Stimulated activated memory B cell treated with anti-CD40 and anti-IgM and Interleukin-4, amounts not matched to agents 10 μg/mL and 1 μg/mL and 100 μg/mL, for 72 hours (primary cell): ENCODE measurements at regions not wholly inside any gene's neighbourhood (a gene's known extent, or its start where the extent isn't known, plus 50 kb on each side); places are given as distances from the start of the nearest gene placed in this dataset.

Experiments used
- ATAC-seq: fragments of 150-1000 bp; cut with Tn5 transposase; 2 replicates; pipeline ENCODE4 v1.10.0; 2021
- H3K27ac Mint-ChIP-seq: one replicate; pipeline ENCODE4 v1.8.0; 2022; ENCODE audit warnings: mild to moderate bottlenecking, mixed read lengths
- H3K27me3 Mint-ChIP-seq: one replicate; pipeline ENCODE4 v1.8.0; 2022; ENCODE audit warnings: mixed read lengths
- H3K36me3 Mint-ChIP-seq: one replicate; pipeline ENCODE4 v1.8.0; 2022; ENCODE audit warnings: mixed read lengths
- H3K4me1 Mint-ChIP-seq: one replicate; pipeline ENCODE4 v1.8.0; 2022; ENCODE audit warnings: mixed read lengths
- H3K4me3 Mint-ChIP-seq: one replicate; pipeline ENCODE4 v1.8.0; 2022; ENCODE audit warnings: mild to moderate bottlenecking, moderate library complexity, mixed read lengths
- H3K9me3 Mint-ChIP-seq: one replicate; pipeline ENCODE4 v1.8.0; 2022; ENCODE audit warnings: mixed read lengths

DNA sequence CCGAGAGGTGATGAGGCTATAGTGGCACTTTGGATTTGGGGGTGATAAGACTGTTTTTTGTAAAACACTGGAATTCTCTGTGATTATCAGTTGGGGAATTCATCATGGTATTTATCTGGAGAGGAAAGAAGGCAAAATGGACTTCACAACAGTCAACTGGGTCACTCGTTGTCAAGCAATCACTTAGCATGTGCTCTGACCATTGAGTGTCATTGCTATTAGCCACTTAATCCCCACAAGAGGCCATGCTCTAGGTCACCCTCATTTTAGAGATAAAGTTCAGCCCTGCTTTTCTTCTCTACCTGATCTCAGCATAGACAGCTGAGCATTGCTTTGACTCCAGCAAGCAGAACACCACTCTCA is 160.1 kb upstream of the PITX1 start:
- no peak overlapping the region for H3K27ac Mint-ChIP-seq
- H3K27me3 Mint-ChIP-seq: peaks cover 36% of the 10 kb centered on the region

DNA sequence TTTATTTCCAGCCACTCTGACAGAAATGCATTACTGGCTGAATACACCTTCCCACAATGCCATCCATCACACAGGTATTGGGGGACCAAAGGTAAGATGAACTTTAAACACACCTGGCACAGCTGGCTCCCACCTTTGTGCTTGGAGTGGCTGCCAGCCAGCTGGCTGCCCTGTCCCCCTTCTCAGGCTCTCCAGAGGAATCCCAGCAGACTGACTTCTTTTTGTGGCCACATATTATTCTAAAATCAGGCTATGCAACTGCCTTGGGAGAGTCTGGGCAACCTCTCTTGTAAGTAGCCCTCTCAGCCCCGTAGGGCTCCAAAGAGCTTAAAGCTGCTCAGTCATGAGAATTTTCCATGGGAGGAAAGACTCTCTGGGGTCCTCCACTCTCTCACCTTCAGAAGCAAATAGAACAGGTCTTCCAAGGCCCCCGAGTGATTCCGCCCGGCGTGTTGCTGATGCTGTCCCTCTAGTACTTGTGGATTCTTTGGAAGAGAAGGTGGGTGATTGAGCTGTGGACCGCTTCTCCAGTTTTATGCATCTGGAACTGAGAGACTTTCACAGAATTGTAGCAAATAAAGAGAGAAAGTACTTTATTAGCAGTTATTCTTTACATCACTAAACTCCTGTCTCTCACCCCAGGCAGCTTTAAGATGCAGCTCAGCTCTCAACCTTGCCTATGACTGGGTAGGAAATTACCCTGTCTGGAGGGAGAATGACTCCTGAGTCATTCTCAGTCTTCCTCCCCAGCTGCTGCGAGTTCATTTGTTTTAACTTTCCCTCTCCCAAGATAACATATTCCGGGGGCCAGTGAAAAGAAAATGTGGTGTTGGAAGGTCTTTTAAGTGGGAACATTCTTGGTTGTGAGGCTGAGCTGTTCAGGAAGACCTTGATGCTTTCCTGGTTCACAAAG is 159.4 kb upstream of the PITX1 start:
- Mint-ChIP-seq H3K27me3 (peaks cover 36% of the 10 kb centered on the region), H3K36me3 (no peaks in the 10 kb centered on the region), H3K4me1 (peaks cover 11% of the 10 kb centered on the region), H3K27ac (no peak overlapping the region), H3K9me3 (peaks cover 14% of the 10 kb centered on the region), H3K4me3 (no peak overlapping the region)
- ATAC-seq: no peak

More for the DNA sequence above, 160.1 kb upstream of the PITX1 start:
- peaks cover 11% of the 10 kb centered on the region for H3K4me1 Mint-ChIP-seq
- no peak overlapping the region for H3K4me3 Mint-ChIP-seq
- ATAC-seq: no peak
- H3K36me3 Mint-ChIP-seq: no peaks in the 10 kb centered on the region
- peaks cover 17% of the 10 kb centered on the region for H3K9me3 Mint-ChIP-seq

DNA sequence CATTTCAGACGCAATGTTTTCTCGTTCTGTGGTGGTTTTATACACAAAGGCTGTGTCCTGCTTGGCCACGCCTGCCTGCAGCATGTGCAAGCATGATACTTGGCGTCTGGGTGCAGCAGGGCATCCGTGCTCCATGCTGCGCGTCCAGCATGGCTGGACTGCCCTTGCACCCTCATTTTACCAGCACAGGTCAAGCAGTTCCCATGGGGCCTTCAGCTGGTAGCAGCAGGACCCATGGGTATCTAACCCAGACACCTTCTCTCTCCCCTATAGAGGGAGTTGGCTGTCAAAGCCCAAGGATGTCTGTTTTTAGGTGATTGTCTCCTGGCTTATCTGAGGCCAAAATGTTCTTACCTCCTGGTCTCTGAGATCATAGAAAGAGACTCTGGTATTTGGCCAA is 158.3 kb upstream of the PITX1 start:
- peaks cover 12% of the 10 kb centered on the region for H3K9me3 Mint-ChIP-seq
- H3K4me1 Mint-ChIP-seq: peaks cover 11% of the 10 kb centered on the region
- peaks cover 36% of the 10 kb centered on the region for H3K27me3 Mint-ChIP-seq
- H3K27ac Mint-ChIP-seq: no peak overlapping the region
- H3K36me3 Mint-ChIP-seq: no peaks in the 10 kb centered on the region
- ATAC-seq: no peak
- H3K4me3 Mint-ChIP-seq: no peak overlapping the region

DNA sequence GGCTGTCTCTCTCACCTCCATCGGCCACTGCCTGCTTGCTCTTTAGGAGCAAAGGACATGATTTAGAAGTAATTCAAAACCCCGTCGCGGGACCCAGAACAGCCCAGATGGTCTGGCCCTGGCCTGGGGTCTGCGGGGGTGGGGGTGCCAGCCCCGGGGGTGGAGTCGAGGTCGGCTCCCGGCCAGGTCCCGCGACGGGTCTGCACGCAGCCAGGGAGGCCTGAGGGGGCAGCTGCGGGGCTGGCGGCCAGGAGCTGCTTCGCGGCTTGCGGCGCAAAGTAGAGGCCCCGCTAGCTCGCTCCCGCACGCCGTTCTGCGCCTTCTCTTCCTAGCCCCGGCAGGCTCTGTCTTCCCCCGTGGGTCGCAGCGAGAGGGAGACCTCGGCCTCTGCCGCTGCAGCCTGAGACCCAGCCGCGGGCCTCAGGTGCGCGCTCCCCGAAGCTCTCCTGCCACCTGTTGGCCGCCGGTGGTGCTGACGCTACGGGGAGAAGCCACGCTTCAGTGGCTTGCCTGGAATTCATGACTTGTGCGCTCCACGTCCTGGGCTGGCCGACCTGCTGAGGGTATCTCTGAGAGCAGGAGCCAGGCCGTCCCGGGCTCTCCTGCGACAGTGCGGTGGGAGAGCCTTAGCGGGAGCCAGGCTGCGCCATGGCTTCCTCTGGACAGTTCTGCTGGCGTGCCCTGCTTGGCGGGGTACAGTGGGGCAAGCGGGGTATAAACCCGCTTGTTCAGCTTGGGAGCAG is 157.2 kb upstream of the PITX1 start:
- peak; percentile 90 for ATAC-seq
- no peaks in the 10 kb centered on the region for H3K36me3 Mint-ChIP-seq
- peaks cover 3% of the 10 kb centered on the region for H3K9me3 Mint-ChIP-seq
- peaks cover 11% of the 10 kb centered on the region for H3K4me1 Mint-ChIP-seq
- peak overlapping the region; percentile 48 for H3K27ac Mint-ChIP-seq
- H3K27me3 Mint-ChIP-seq: peaks cover 36% of the 10 kb centered on the region
- H3K4me3 Mint-ChIP-seq: peak overlapping the region; percentile 82

DNA sequence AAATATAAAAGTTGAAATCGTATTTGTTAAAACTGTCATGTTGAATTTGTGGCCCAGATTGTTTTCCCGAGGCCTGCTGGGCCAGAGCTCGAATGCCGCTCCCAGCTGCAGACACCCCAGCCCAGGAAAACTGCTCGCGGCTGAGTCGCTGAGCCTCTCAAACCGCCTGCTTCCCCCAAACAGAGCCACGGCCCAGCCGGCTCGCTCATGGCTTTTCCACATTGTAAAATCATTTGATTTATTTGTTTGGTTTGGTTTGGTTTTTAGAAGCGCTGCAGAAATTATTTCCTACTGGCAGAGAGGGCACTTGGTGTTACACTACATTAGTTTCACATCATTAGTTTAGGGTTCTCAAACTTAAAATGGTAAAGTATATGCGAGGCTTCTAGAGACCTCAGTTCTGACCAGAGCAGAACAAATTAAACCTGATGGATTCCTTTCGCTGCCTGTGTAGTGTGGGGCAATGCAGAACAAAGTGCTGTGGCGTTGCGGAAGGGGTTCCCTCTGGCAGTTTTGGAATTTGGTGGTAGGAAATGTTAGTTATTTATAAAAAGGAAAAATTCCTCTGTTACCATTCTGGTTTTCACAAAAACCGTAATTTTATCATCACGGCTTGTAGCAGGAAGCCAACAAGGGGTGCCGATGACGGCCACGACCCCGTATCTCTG is 156.5 kb upstream of the PITX1 start:
- Mint-ChIP-seq H3K4me1 (peaks cover 11% of the 10 kb centered on the region), H3K36me3 (no peaks in the 10 kb centered on the region), H3K9me3 (no peaks in the 10 kb centered on the region), H3K4me3 (peak overlapping the region; percentile 82), H3K27ac (no peak overlapping the region), H3K27me3 (peaks cover 36% of the 10 kb centered on the region)
- ATAC-seq: no peak

DNA sequence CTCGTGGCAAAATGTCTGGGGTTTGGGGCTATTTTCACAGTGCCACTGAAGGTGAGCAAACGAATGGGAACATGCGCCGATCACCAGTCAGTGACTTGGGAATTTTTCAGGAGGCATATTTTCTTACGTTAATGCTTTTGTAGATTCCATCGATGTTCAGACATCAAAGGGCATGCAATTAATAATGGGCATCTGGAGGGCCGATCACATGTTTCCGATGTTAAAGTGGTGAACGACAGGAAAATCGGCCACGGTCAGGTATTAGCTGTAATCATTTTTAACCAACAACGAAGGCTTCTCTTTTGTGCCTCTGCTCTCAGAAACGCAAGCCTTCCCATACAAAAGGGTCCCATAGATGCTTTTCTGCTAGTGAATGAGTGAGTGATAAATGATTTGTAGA is 155.0 kb upstream of the PITX1 start:
- no peak overlapping the region for H3K27ac Mint-ChIP-seq
- no peaks in the 10 kb centered on the region for H3K36me3 Mint-ChIP-seq
- H3K4me3 Mint-ChIP-seq: no peak overlapping the region
- peaks cover 33% of the 10 kb centered on the region for H3K27me3 Mint-ChIP-seq
- H3K4me1 Mint-ChIP-seq: peaks cover 11% of the 10 kb centered on the region
- H3K9me3 Mint-ChIP-seq: no peaks in the 10 kb centered on the region
- no peak for ATAC-seq

DNA sequence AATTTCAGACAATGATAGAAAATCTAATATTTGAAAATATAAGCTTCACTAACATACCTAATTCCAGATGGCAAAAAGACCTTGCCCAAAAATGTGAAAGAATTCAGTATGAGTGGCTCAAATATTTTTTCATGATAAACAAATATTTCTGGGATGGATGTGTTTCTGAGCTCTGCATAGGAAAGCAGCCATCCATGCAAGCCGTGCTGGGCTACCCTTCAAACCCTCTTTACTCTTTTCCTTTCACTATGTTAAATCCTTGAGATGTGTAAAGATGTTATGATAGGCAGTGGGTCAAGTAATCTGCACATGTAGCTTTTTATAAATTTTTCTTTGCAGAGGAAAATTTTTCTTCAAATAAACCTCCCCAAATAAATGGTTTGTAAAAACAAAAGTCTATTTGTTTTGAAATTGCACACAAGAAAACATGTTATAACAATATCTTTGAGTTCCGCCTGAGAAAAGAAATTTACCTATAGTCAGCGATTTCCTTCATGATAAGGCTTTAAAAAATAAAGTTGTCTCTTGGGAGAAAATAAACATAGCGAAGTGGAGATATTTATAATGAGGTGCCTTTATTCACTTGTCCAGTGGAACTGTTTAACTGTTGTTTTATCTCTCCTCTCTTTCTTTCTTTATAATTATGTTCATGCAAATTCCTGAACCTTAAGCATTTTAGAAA is 154.3 kb upstream of the PITX1 start:
- no peak overlapping the region for H3K27ac Mint-ChIP-seq
- H3K36me3 Mint-ChIP-seq: no peaks in the 10 kb centered on the region
- H3K9me3 Mint-ChIP-seq: no peaks in the 10 kb centered on the region
- no peak overlapping the region for H3K4me3 Mint-ChIP-seq
- no peak for ATAC-seq
- H3K4me1 Mint-ChIP-seq: peaks cover 11% of the 10 kb centered on the region
- peaks cover 27% of the 10 kb centered on the region for H3K27me3 Mint-ChIP-seq

DNA sequence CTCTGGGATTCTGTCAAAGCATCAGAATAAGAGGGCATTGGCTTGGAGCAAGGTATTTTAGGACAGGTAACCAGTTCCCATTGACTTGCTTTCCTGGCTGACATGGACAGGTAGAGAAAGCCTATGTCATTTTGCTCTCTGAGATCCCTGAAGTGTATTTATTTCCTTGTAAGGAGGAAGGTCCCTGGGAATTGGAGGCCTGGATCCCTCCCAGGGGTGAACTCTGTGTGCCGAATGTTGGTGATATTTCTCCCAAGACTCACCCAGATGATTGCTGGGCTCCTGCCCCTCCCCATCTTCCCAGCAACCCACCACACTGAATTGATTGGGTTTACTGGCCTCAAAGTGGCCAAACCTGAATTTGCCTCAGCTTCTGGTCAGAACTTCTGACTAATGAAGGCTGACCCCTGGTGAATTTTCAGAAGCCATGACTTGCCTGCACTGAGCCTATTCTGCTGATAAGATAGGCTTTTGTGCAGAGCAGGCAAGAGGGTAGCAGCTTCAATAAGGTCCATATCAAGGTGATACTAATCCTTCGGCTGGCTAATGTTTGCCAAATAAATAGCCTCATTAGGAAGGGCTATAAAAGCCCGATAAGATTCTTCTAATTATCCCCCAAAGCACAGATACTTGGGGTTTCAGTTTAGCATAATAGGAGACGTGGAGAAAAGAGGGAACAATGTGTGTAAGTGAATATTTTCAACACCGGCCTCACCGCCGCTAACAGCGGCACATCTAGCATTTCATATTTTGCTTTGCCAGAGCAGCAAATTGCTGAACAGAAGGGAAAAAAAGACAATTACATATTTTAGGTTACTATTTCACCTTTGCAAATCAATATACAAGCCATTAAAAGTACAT is 152.9 kb upstream of the PITX1 start:
- ATAC-seq: no peak
- H3K9me3 Mint-ChIP-seq: no peaks in the 10 kb centered on the region
- H3K27me3 Mint-ChIP-seq: peaks cover 20% of the 10 kb centered on the region
- H3K4me1 Mint-ChIP-seq: peaks cover 11% of the 10 kb centered on the region
- H3K4me3 Mint-ChIP-seq: no peak overlapping the region
- H3K36me3 Mint-ChIP-seq: no peaks in the 10 kb centered on the region
- no peak overlapping the region for H3K27ac Mint-ChIP-seq

DNA sequence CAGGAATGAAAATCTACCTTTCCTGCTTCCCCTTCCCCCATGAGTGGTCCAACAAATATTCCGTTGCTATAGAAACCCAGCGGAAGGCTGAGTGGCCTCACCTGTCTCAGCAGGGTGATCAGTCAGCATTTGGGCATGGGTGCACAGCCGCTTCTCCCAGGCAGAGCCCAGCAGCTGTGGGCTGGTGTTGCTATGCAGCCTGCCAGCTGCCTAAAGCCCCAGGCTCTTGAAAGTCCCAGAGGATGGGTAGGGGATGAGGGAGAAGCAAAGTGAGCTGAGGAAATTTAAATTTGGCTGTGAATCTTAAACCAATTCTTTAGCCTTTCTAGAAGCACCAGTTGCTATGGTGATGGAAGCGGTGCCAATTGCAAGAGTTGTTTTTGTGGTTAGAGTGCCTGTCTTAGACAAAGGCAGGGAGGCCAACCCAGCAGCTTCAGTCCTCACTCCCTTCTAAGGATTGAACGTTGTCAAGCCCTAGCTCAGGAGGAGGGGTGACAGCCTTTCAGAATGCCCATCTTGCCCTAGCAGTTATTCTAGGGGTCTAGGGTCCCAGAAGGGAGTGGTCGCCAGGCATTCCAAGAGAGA is 151.5 kb upstream of the PITX1 start:
- no peak for ATAC-seq
- H3K4me3 Mint-ChIP-seq: no peak overlapping the region

DNA sequence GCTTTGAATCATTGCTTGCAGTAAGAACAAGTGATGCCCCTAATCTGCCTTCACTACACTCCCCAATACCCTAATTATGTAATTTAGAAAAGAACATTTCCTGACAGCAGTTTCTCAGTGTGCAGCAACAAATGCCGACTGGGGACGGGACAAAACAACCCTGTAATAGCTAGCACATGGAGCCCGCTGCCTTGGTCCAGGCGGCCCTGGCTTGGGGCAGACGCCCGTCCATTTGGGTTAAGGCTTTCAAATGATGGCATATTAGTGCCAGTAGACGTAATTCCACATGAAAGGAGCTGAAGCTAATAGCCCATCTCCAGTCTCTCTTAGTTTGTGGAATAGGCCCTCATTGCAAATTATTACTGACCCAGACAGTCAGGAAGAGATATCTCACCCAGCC is 150.6 kb upstream of the PITX1 start:
- Mint-ChIP-seq H3K4me3 (no peak overlapping the region), H3K4me1 (no peaks in the 10 kb centered on the region), H3K36me3 (no peaks in the 10 kb centered on the region), H3K9me3 (no peaks in the 10 kb centered on the region), H3K27ac (no peak overlapping the region), H3K27me3 (peaks cover 4% of the 10 kb centered on the region)
- ATAC-seq: no peak

More for the DNA sequence above, 151.5 kb upstream of the PITX1 start:
- peaks cover under 1% of the 10 kb centered on the region for H3K4me1 Mint-ChIP-seq
- H3K27ac Mint-ChIP-seq: no peak overlapping the region
- peaks cover 11% of the 10 kb centered on the region for H3K27me3 Mint-ChIP-seq
- H3K9me3 Mint-ChIP-seq: no peaks in the 10 kb centered on the region
- no peaks in the 10 kb centered on the region for H3K36me3 Mint-ChIP-seq

DNA sequence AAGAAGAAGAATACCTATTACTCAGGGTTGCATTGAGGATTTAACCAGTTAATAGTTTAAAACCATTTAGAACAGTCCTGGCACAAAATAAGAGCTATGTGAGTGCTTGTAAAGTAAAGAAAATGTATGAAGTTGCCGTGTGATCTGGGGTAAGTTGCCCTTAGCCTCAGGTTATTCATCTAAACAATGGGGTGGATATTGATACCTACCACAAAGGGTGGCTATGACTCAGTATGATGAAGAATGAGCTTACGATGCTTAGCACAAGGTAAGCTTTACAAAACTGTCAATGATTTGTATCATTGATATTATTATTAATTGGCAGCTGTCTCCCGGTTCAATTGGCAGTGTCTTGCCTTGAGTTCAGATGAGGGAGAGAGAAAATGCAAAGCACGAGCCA is 149.4 kb upstream of the PITX1 start:
- Mint-ChIP-seq H3K4me1 (peaks cover 4% of the 10 kb centered on the region), H3K36me3 (no peaks in the 10 kb centered on the region), H3K27me3 (peaks cover 14% of the 10 kb centered on the region), H3K27ac (no peak overlapping the region), H3K9me3 (no peaks in the 10 kb centered on the region), H3K4me3 (no peak overlapping the region)
- ATAC-seq: no peak

DNA sequence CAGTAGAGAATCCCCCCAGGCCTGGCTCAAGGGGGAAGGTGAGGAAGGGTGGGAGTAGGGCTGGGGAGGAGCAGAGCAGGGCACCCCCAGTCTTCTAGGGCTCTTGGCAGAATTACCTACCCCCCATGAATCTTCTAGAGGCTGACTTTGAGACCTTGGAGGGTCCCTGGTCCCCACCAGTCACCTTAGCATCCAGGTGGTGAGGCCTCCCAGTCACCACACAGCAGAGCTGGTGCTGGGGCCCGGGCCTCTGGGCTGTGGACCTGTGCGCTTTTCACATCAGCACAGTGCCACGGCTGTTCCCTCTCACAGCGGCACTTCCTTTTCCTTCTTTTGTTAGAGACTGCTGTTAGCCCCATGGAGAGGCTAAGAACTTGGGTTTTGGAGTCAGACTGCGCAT is 148.6 kb upstream of the PITX1 start:
- ATAC-seq: no peak
- H3K9me3 Mint-ChIP-seq: no peaks in the 10 kb centered on the region
- no peaks in the 10 kb centered on the region for H3K36me3 Mint-ChIP-seq
- peaks cover 22% of the 10 kb centered on the region for H3K27me3 Mint-ChIP-seq
- no peak overlapping the region for H3K27ac Mint-ChIP-seq
- no peak overlapping the region for H3K4me3 Mint-ChIP-seq
- peaks cover 9% of the 10 kb centered on the region for H3K4me1 Mint-ChIP-seq

DNA sequence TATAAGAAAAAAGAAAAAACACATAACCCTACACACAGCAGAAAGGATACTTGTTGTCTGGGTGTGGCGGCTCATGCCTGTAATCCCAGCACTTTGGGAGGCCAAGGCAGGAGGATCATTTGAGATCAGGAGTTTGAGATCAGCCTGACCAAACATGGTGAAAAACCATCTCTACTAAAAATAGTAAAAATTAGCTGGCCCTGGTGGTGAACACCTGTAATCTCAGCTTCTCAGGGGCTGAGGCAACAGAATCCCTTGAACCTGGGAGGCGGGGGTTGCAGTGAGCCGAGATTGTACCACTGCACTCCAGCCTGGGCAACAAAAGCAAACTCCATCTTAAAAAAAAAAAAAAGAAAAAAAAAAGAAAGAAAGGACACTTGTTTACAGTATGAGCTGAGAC is 147.6 kb upstream of the PITX1 start:
- Mint-ChIP-seq H3K4me3 (no peak overlapping the region), H3K4me1 (peaks cover 13% of the 10 kb centered on the region), H3K9me3 (no peaks in the 10 kb centered on the region), H3K27ac (no peak overlapping the region), H3K36me3 (no peaks in the 10 kb centered on the region), H3K27me3 (peaks cover 32% of the 10 kb centered on the region)
- no peak for ATAC-seq
